Heart left ventricle (tissue), 13 donors: ENCODE measurements at regions not wholly inside any gene's neighbourhood (a gene's known extent, or its start where the extent isn't known, plus 50 kb on each side); places are given as distances from the start of the nearest gene placed in this dataset.
"Not testable (repeated sequence)": the region's sequence is repeated elsewhere in the genome, so short reads cannot be mapped to it uniquely, and the experiment has no call there.

Experiments
- POLR2A ChIP-seq, 2 donors: fragments of 450-650 bp; IDR thresholded peaks; one replicate each; pipeline ENCODE4 v1.6.1; 2017; ENCODE audit warnings: antibody characterized with exemption in 2 of 2, mild to moderate bottlenecking in 2 of 2, moderate library complexity in 2 of 2
- TF ChIP-seq, protein P1 (sequence below), 12 donors: fragments of 200-600 bp; sonication (generic) in 4 of 12; IDR thresholded peaks; one replicate each; pipeline versions ENCODE4 v1.5.0 to v1.8.0; 2018 to 2022; ENCODE audit warnings: antibody characterized with exemption in 12 of 12, mild to moderate bottlenecking in 5 of 12
- donor health status: ischemic (EF 13 %, LVEDD 7.1; RV severe dilation, severe dysfunction).
- donor health status: DM: no; HTN: yes; CAD: no.
- donor health status: DM: no; HTN: no; CAD: no.
- donor health status: ischemic (EF 25% LVEDD 6.9; RV normal size, moderate dysfunction).
- donor health status: ischemic (EF 25% LVEDD 5.7; RV mildly dilated, moderate dysfunction).
- donor health status: ischemic (EF 35%, LVEDD 5.7; RV mildly dilated, moderate dysfunction).
- donor health status: nonischemic (EF 11% LVEDD 7.7; RV severe dilation, severe dysfunction).
- donor health status: DM: yes; HTN: yes; CAD: no.
- donor health status: PGD.
- donor health status: ischemic (EF 29% LVEDD 5.4; RV normal size, mild dysfunction).
- donor health status: nonischemic (EF 23%, LVEDD 6.1; RV moderate dilation, normal function).

DNA sequence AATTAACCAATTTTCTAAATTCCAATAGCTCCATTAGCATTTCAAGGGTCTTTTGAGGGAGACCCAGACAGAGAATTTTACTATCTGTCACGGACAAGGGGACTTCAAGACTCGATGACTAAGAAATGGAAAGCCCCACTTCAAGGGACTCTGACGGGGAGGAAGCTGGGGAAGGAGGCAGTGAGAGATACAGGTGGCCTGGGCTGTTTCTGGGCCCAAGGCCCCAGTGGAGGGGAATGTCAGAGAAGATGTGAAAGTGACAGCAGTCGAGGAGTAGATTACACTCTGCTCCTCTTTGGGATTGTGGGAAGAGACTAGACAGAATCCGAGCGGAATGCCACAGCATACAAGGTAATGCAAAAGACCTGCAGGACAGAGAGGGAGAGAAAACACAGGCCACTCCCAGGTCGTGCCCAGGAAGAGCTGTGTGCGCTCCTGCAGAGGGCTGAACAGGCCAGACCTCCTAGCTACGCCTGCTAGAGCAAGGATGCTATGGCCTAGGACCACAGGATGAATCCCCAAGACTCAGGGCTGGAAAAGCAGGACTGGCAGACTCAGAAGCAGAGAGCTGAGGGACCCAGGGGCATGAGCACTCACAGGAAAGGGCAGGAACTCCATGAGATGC lies 321.5 kb upstream of the CHRNA7 start:
- not testable (repeated sequence) for TF ChIP-seq POLR2A (IDR thresholded peaks at IDR 0.05)
- TF ChIP-seq, protein P1, sequence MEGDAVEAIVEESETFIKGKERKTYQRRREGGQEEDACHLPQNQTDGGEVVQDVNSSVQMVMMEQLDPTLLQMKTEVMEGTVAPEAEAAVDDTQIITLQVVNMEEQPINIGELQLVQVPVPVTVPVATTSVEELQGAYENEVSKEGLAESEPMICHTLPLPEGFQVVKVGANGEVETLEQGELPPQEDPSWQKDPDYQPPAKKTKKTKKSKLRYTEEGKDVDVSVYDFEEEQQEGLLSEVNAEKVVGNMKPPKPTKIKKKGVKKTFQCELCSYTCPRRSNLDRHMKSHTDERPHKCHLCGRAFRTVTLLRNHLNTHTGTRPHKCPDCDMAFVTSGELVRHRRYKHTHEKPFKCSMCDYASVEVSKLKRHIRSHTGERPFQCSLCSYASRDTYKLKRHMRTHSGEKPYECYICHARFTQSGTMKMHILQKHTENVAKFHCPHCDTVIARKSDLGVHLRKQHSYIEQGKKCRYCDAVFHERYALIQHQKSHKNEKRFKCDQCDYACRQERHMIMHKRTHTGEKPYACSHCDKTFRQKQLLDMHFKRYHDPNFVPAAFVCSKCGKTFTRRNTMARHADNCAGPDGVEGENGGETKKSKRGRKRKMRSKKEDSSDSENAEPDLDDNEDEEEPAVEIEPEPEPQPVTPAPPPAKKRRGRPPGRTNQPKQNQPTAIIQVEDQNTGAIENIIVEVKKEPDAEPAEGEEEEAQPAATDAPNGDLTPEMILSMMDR (IDR thresholded peaks at IDR 0.05), result not testable (repeated sequence)
